ENCODE measurements at regions not wholly inside any gene's neighbourhood (a gene's known extent, or its start where the extent isn't known, plus 50 kb on each side); places are given as distances from the start of the nearest gene placed in this dataset.

GRCh38 chrX:39912126-39912525 lies 185.6 kb downstream of the BCOR start:
- no peak overlapping the region for H3K4me3 Mint-ChIP-seq
- H3K4me2 ChIP-seq (ENCODE audit: insufficient read depth, insufficient read length, low read length) = no peak overlapping the region
- no peak overlapping the region for H3K18ac ChIP-seq (ENCODE audit: insufficient read length, low read depth, low read length)
- no peak overlapping the region for H3K23ac ChIP-seq (ENCODE audit: insufficient read length, low read depth, low read length)
- no peak overlapping the region for H4K91ac ChIP-seq (ENCODE audit: insufficient read length, low read depth, low read length)
- H2BK12ac ChIP-seq (ENCODE audit: insufficient read length, low read depth, low read length) = no peak overlapping the region
- H3K14ac ChIP-seq (ENCODE audit: insufficient read depth, low read length) = no peak overlapping the region; the same call in 1 of the 2 replicates
- H2AFZ ChIP-seq (ENCODE audit: low read length) = no peak overlapping the region
- no peak overlapping the region for H2BK15ac ChIP-seq (ENCODE audit: low read depth, low read length)
- peaks cover 7 to 10% of the 10 kb centered on the region in 2 experiments for H3K4me1 Mint-ChIP-seq
- no peak overlapping the region for H3K9ac ChIP-seq (ENCODE audit: extremely low read depth, insufficient read length, low read length)
- H3K79me1 ChIP-seq (ENCODE audit: insufficient read depth, low read depth, low read length, poor library complexity, severe bottlenecking) = no peaks in the 10 kb centered on the region
- H3K4me1 ChIP-seq (ENCODE audit: insufficient read depth, low read length) = peaks cover 6% of the 10 kb centered on the region; the same call in 1 of the 2 replicates
- no peak overlapping the region for H3K56ac ChIP-seq (ENCODE audit: insufficient read length, low read depth, low read length)
- no peak overlapping the region for H2BK20ac ChIP-seq (ENCODE audit: low read depth, low read length, poor library complexity, severe bottlenecking)
- H2BK120ac ChIP-seq (ENCODE audit: low read depth, low read length, poor library complexity, severe bottlenecking) = no peak overlapping the region
- H2BK5ac ChIP-seq (ENCODE audit: insufficient read length, low read length) = no peak overlapping the region
- WGBS (ENCODE audit: extremely low coverage, insufficient read length, low lambda C conversion rate) = no CpG with 5 or more reads among the region's 7 CpGs
- H3K27me3 ChIP-seq (ENCODE audit: insufficient read depth, low read length) = no peaks in the 10 kb centered on the region; the same call in 1 of the 2 replicates
- no peak overlapping the region for H4K5ac ChIP-seq (ENCODE audit: insufficient read length, low read depth, low read length)
- no peaks in the 10 kb centered on the region for H3K79me2 ChIP-seq (ENCODE audit: insufficient read depth, low read length)
- no peak overlapping the region for H4K8ac ChIP-seq (replicated peaks; ENCODE audit: insufficient read length, low read depth, low read length)
- peaks cover 64 to 74% of the 10 kb centered on the region in 2 experiments for H3K9me3 Mint-ChIP-seq
- H3K9me3 ChIP-seq (ENCODE audit: control insufficient read depth, low read depth, low read length) = no peaks in the 10 kb centered on the region
- H3K27ac ChIP-seq (ENCODE audit: insufficient read length, low read depth, low read length) = no peak overlapping the region
- no peak overlapping the region for H3K27ac Mint-ChIP-seq
- TF ChIP-seq, protein P1, sequence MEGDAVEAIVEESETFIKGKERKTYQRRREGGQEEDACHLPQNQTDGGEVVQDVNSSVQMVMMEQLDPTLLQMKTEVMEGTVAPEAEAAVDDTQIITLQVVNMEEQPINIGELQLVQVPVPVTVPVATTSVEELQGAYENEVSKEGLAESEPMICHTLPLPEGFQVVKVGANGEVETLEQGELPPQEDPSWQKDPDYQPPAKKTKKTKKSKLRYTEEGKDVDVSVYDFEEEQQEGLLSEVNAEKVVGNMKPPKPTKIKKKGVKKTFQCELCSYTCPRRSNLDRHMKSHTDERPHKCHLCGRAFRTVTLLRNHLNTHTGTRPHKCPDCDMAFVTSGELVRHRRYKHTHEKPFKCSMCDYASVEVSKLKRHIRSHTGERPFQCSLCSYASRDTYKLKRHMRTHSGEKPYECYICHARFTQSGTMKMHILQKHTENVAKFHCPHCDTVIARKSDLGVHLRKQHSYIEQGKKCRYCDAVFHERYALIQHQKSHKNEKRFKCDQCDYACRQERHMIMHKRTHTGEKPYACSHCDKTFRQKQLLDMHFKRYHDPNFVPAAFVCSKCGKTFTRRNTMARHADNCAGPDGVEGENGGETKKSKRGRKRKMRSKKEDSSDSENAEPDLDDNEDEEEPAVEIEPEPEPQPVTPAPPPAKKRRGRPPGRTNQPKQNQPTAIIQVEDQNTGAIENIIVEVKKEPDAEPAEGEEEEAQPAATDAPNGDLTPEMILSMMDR (conservative IDR thresholded peaks at IDR 0.05) = no peak
- H3K27me3 Mint-ChIP-seq (ENCODE audit: low read depth) = peaks cover 8% of the 10 kb centered on the region
- no peak for DNase-seq
- H2AK5ac ChIP-seq (ENCODE audit: insufficient read length, low read length) = no peak overlapping the region
- peaks cover 0 to 4% (median 2%) of the 10 kb centered on the region in 3 experiments; a peak in 3 of 7 replicates for H3K36me3 Mint-ChIP-seq (ENCODE audit: insufficient read depth in 1 of 3, low read depth in 3 of 3)
- H3K23me2 ChIP-seq (ENCODE audit: insufficient read length, low read depth, low read length, poor library complexity, severe bottlenecking) = no peaks in the 10 kb centered on the region
- H4K20me1 ChIP-seq (ENCODE audit: control insufficient read depth, insufficient read depth, insufficient read length) = no peaks in the 10 kb centered on the region
- no peak overlapping the region for H3T11ph ChIP-seq (ENCODE audit: low read length)
- no peak overlapping the region for H3K4ac ChIP-seq (ENCODE audit: low read depth, low read length)

Data from H9 (cell line).